HCT116 (cell line): ENCODE measurements at regions not wholly inside any gene's neighbourhood (a gene's known extent, or its start where the extent isn't known, plus 50 kb on each side); places are given as distances from the start of the nearest gene placed in this dataset.

Source experiments
- ATAC-seq: fragments of 200-7000 bp; cut with Tn5 transposase; 2 replicates; pipeline ENCODE4 v1.9.1; 2020; ENCODE audit warnings: mild to moderate bottlenecking, moderate library complexity
- BruUV-seq: library from RNA; stranded (reverse); fragments of 400-500 nt; replicated peaks from 2 replicates; lab custom pipeline; 2021; lab: Mats Ljungman, UMichigan
- CTCF ChIA-PET: fragments of 300-600 bp; sonication (Branson Sonifier 250); formaldehyde crosslinking; loops from one replicate; lab custom pipeline; 2021; ENCODE audit warnings: antibody characterized with exemption; lab: Charles Lee
- POLR2A ChIA-PET: fragments of 300-600, 350-600 bp; sonication (Branson Sonifier 250); formaldehyde crosslinking; loops from one replicate; lab custom pipeline; 2021; ENCODE audit warnings: antibody characterized with exemption; lab: Charles Lee
- RAD21 ChIA-PET, 2 experiments: fragments of 300-600 bp; sonication (Branson Sonifier 250); formaldehyde crosslinking; loops; one replicate each; lab custom pipeline; 2023; ENCODE audit warnings: low total read pairs in 2 of 2; ENCODE audit not compliant: uncharacterized antibody in 2 of 2, unreplicated experiment in 2 of 2, low non-redundant PET in 1 of 2; lab: Charles Lee
- DNase-seq: peaks from one replicate; pipeline ENCODE4 v3.0.0-alpha.2; 2010; ENCODE audit warnings: low read depth, low spot score
- H2AFZ ChIP-seq: fragments of 200-600 bp; shearing (Covaris generic), sonication (generic); 2 replicates; pipeline ENCODE4 v1.6.1; 2017; ENCODE audit warnings: low read depth, mixed run types, mixed read lengths, antibody characterized with exemption, low read length; ENCODE audit not compliant: poor library complexity, severe bottlenecking
- H3K27ac ChIP-seq: 2 replicates; pipeline ENCODE4 v1.5.1; 2012; ENCODE audit warnings: low read depth, low read length
- H3K27me3 ChIP-seq: fragments of 200-600 bp; sonication (generic); 2 replicates; pipeline ENCODE4 v1.6.1; 2016; ENCODE audit warnings: mixed run types, low read length, mixed read lengths; ENCODE audit not compliant: insufficient read depth
- H3K36me3 ChIP-seq, 2 experiments: fragments of 200-500 bp in 1 of 2; fragments of 200-600 bp in 1 of 2; sonication (Bioruptor generic) in 1 of 2; sonication (generic) in 1 of 2; 2 replicates each; pipeline versions ENCODE4 v1.5.1 to v1.6.1; 2014 to 2016; ENCODE audit warnings: low read length in 2 of 2, inconsistent platforms in 1 of 2, mixed read lengths in 1 of 2, mixed run types in 1 of 2; ENCODE audit not compliant: insufficient read depth in 2 of 2, control insufficient read depth in 1 of 2
- H3K4me1 ChIP-seq, 2 experiments: fragments of 200-600 bp in 1 of 2; sonication (generic) in 1 of 2; 2 replicates each; pipeline versions ENCODE4 v1.5.1 to v1.6.1; 2012 to 2017; ENCODE audit warnings: low read length in 2 of 2, inconsistent platforms in 1 of 2, mild to moderate bottlenecking in 1 of 2, mixed read lengths in 1 of 2, mixed run types in 1 of 2, moderate library complexity in 1 of 2; ENCODE audit not compliant: insufficient read depth in 2 of 2, control insufficient read depth in 1 of 2
- H3K4me2 ChIP-seq: fragments of 200-600 bp; sonication (generic); 2 replicates; pipeline ENCODE4 v1.6.1; 2017; ENCODE audit warnings: mixed run types, low read length, mixed read lengths
- H3K4me3 ChIP-seq, 2 experiments: fragments of 200-600 bp in 1 of 2; sonication (generic) in 1 of 2; replicated peaks in 1 of 2; 2 replicates each; pipeline ENCODE4 v1.5.1; 2011 to 2016; ENCODE audit warnings: low read length in 2 of 2, control low read depth in 1 of 2, low read depth in 1 of 2, mild to moderate bottlenecking in 1 of 2, mixed read lengths in 1 of 2, mixed run types in 1 of 2
- H3K79me2 ChIP-seq: fragments of 200-600 bp; sonication (generic); 2 replicates; pipeline ENCODE4 v1.6.1; 2017; ENCODE audit warnings: mild to moderate bottlenecking, mixed run types, low read length, moderate library complexity, mixed read lengths; ENCODE audit not compliant: insufficient read depth
- H3K9ac ChIP-seq: fragments of 200-600 bp; sonication (generic); 2 replicates; pipeline ENCODE4 v1.6.1; 2016; ENCODE audit warnings: low read length, mixed read lengths
- H3K9me2 ChIP-seq: fragments of 200-600 bp; sonication (generic), shearing (Covaris generic); 2 replicates; pipeline ENCODE4 v1.6.1; 2017; ENCODE audit warnings: mixed run types, mild to moderate bottlenecking, moderate library complexity; ENCODE audit not compliant: insufficient read depth
- H3K9me3 ChIP-seq, 2 experiments: fragments of 200-500 bp in 1 of 2; fragments of 200-600 bp in 1 of 2; sonication (Bioruptor generic) in 1 of 2; sonication (generic) in 1 of 2; 2 replicates each; pipeline ENCODE4 v1.6.1; 2014 to 2017; ENCODE audit warnings: low read length in 2 of 2, mixed read lengths in 2 of 2, inconsistent platforms in 1 of 2, low read depth in 1 of 2, mild to moderate bottlenecking in 1 of 2, mixed run types in 1 of 2, moderate library complexity in 1 of 2; ENCODE audit not compliant: control insufficient read depth in 1 of 2, insufficient read depth in 1 of 2
- H4K20me1 ChIP-seq: fragments of 200-600 bp; sonication (generic), shearing (Covaris generic); 2 replicates; pipeline ENCODE4 v1.6.1; 2017; ENCODE audit warnings: mixed run types, mild to moderate bottlenecking, moderate library complexity; ENCODE audit not compliant: insufficient read depth
- CBX3 ChIP-seq: IDR thresholded peaks from 2 replicates; pipeline ENCODE4 v1.6.1; 2012; ENCODE audit warnings: low read depth
- CTCF ChIP-seq, 3 experiments: fragments of 200-600 bp in 1 of 3; sonication (generic) in 1 of 3; IDR thresholded peaks in 2 of 3; conservative IDR thresholded peaks in 1 of 3; 2 replicates each; pipeline ENCODE4 v1.5.1; 2012 to 2017; ENCODE audit warnings: low read depth in 2 of 3, low read length in 2 of 3, antibody characterized with exemption in 1 of 3, borderline replicate concordance in 1 of 3, control low read depth in 1 of 3, mild to moderate bottlenecking in 1 of 3, mixed read lengths in 1 of 3, mixed run types in 1 of 3, moderate library complexity in 1 of 3; ENCODE audit not compliant: insufficient read depth in 1 of 3
- EGR1 ChIP-seq: IDR thresholded peaks from 2 replicates; pipeline ENCODE4 v1.6.1; 2012; ENCODE audit warnings: low read depth
- POLR2A ChIP-seq: IDR thresholded peaks from 2 replicates; pipeline ENCODE4 v1.7.0; 2011; ENCODE audit warnings: borderline replicate concordance; ENCODE audit not compliant: insufficient read depth, insufficient read length; ENCODE audit errors: extremely low read depth
- POLR2AphosphoS5 ChIP-seq: IDR thresholded peaks from 2 replicates; pipeline ENCODE4 v1.6.1; 2011; ENCODE audit warnings: mild to moderate bottlenecking, low read depth, low read length, moderate library complexity
- RAD21 ChIP-seq: IDR thresholded peaks from 2 replicates; pipeline ENCODE4 v1.6.1; 2012; ENCODE audit warnings: low read depth, mild to moderate bottlenecking
- REST ChIP-seq: IDR thresholded peaks from 2 replicates; pipeline ENCODE4 v1.6.1; 2012; ENCODE audit warnings: low read depth
- TCF7L2 ChIP-seq: IDR thresholded peaks from 2 replicates; pipeline ENCODE4 v1.7.0; 2011; ENCODE audit warnings: borderline replicate concordance, inconsistent platforms; ENCODE audit not compliant: insufficient read depth, insufficient read length; ENCODE audit errors: extremely low read depth
- ZBTB33 ChIP-seq: IDR thresholded peaks from 2 replicates; pipeline ENCODE4 v1.6.1; 2011; ENCODE audit warnings: mild to moderate bottlenecking, low read length, moderate library complexity; ENCODE audit not compliant: insufficient replicate concordance; ENCODE audit errors: extremely low read depth
- intact Hi-C: fragments of 100-400 bp; cut with micrococcal nuclease; formaldehyde crosslinking; loops from 2 replicates; pipeline ENCODE4 v1.10.0; 2022
- TF ChIP-seq, protein P1 (sequence below): IDR thresholded peaks from 2 replicates; pipeline ENCODE4 v1.6.1; 2012
- TF ChIP-seq, protein P2 (sequence below): IDR thresholded peaks from 2 replicates; pipeline ENCODE4 v1.6.1; 2012

GRCh38 chr6:109235481-109236038 lies 140.3 kb downstream of the CEP57L1 start:
- DNase-seq (no peak), ATAC-seq (no peak)
- H3K4me2 ChIP-seq, result no peak overlapping the region
- no peaks in the 10 kb centered on the region for H3K27me3 ChIP-seq
- TF ChIP-seq CTCF (IDR thresholded peaks at IDR 0.05 in 2 of 3, conservative IDR thresholded peaks at IDR 0.05 in 1 of 3; ENCODE audit: borderline replicate concordance in 1 of 3, insufficient read depth in 1 of 3, low read depth in 2 of 3, low read length in 2 of 3), result no peak
- TF ChIP-seq REST, result no peak
- TF ChIP-seq EGR1, result no peak
- TF ChIP-seq ZBTB33, result no peak
- no peak for TF ChIP-seq CBX3
- TF ChIP-seq, protein P1, sequence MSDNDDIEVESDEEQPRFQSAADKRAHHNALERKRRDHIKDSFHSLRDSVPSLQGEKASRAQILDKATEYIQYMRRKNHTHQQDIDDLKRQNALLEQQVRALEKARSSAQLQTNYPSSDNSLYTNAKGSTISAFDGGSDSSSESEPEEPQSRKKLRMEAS, result no peak
- TF ChIP-seq POLR2A, result no peak
- TF ChIP-seq, protein P2, sequence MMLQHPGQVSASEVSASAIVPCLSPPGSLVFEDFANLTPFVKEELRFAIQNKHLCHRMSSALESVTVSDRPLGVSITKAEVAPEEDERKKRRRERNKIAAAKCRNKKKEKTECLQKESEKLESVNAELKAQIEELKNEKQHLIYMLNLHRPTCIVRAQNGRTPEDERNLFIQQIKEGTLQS, result no peak
- TF ChIP-seq TCF7L2, result no peak
- TF ChIP-seq POLR2AphosphoS5, result no peak
- no peak for TF ChIP-seq RAD21
- H2AFZ ChIP-seq, result no peak overlapping the region
- RAD21 ChIA-PET, result no interaction called here
- H3K27ac ChIP-seq, result no peak overlapping the region
- H4K20me1 ChIP-seq, result no peaks in the 10 kb centered on the region
- no peak overlapping the region for H3K9ac ChIP-seq
- no peaks in the 10 kb centered on the region for H3K36me3 ChIP-seq
- intact Hi-C loops, result no loop called here
- no TSS peak for BruUV-seq
- CTCF ChIA-PET, result no interaction called here
- H3K4me1 ChIP-seq, result peaks cover 0 to 7% of the 10 kb centered on the region in 2 experiments; a peak in 2 of 4 replicates
- H3K4me3 ChIP-seq, result no peak overlapping the region
- no peaks in the 10 kb centered on the region for H3K79me2 ChIP-seq
- H3K9me3 ChIP-seq, result no peaks in the 10 kb centered on the region
- POLR2A ChIA-PET, result no interaction called here
- no peaks in the 10 kb centered on the region for H3K9me2 ChIP-seq
